ENCODE measurements at regions not wholly inside any gene's neighbourhood (a gene's known extent, or its start where the extent isn't known, plus 50 kb on each side); places are given as distances from the start of the nearest gene placed in this dataset.

DNA sequence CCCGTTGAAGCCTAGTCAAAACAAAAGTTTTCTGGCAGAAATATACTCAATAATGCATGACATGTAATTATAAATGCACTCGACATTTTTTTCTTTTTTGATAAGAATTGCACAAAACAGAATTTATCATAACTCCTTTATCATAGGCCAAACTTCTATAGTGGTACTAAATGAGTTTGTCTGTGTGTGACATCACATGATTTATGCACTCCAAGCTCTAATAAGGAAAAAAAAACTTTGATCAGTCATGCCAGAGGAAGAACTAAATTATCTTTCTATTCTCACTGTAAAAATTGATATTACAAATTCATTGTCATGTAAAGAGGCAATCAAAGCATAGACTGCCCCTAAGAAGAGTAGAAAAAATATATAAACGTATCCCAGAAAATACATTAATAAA is 112.4 kb upstream of the NOCT start:
- no peak for TF ChIP-seq ELF4 (IDR thresholded peaks at IDR 0.05)
- no peak for TF ChIP-seq BHLHE40 (IDR thresholded peaks at IDR 0.05; ENCODE audit: borderline replicate concordance)
- no peak for TF ChIP-seq FOXA1 (IDR thresholded peaks at IDR 0.05)
- TF ChIP-seq SP1 (IDR thresholded peaks at IDR 0.05), result no peak

Measured in HEK293T (cell line).